ENCODE measurements at regions not wholly inside any gene's neighbourhood (a gene's known extent, or its start where the extent isn't known, plus 50 kb on each side); places are given as distances from the start of the nearest gene placed in this dataset.

DNA sequence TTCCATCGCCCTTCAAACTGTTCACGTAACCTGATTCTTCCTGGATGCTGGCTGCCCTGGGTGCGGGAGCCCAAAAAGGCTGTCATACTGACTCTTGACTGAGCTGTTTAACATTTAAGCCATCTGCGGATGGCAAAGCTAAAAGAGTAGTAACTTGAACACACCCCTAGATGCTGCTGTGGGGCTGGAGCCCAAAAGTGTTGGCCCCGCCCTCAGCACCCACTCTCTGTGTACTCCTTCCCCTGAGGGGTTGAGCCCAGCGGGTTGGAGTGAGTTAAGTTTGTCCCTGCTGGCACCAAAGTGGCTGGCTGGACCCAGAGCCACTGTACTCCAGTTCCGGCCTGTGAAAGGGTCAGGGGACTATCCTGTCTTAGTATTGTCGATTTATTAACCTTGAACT lies 640.6 kb downstream of the PTPRU start:
- TF ChIP-seq, protein P1, sequence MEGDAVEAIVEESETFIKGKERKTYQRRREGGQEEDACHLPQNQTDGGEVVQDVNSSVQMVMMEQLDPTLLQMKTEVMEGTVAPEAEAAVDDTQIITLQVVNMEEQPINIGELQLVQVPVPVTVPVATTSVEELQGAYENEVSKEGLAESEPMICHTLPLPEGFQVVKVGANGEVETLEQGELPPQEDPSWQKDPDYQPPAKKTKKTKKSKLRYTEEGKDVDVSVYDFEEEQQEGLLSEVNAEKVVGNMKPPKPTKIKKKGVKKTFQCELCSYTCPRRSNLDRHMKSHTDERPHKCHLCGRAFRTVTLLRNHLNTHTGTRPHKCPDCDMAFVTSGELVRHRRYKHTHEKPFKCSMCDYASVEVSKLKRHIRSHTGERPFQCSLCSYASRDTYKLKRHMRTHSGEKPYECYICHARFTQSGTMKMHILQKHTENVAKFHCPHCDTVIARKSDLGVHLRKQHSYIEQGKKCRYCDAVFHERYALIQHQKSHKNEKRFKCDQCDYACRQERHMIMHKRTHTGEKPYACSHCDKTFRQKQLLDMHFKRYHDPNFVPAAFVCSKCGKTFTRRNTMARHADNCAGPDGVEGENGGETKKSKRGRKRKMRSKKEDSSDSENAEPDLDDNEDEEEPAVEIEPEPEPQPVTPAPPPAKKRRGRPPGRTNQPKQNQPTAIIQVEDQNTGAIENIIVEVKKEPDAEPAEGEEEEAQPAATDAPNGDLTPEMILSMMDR (IDR thresholded peaks at IDR 0.05; ENCODE audit: low read depth, low read length, missing input control) = no peak
- TF ChIP-seq YY1 (IDR thresholded peaks at IDR 0.05) (no peak), FOXA1 (IDR thresholded peaks at IDR 0.05) (no peak), GABPA (IDR thresholded peaks at IDR 0.05 in 1 of 2, conservative IDR thresholded peaks at IDR 0.05 in 1 of 2) (no peak), JUND (IDR thresholded peaks at IDR 0.05) (no peak), TAF1 (conservative IDR thresholded peaks at IDR 0.05) (no peak), RAD21 (IDR thresholded peaks at IDR 0.05) (no peak), EGR1 (IDR thresholded peaks at IDR 0.05; ENCODE audit: low read depth in 2 of 2) (no peak)
- TF ChIP-seq, protein P2, sequence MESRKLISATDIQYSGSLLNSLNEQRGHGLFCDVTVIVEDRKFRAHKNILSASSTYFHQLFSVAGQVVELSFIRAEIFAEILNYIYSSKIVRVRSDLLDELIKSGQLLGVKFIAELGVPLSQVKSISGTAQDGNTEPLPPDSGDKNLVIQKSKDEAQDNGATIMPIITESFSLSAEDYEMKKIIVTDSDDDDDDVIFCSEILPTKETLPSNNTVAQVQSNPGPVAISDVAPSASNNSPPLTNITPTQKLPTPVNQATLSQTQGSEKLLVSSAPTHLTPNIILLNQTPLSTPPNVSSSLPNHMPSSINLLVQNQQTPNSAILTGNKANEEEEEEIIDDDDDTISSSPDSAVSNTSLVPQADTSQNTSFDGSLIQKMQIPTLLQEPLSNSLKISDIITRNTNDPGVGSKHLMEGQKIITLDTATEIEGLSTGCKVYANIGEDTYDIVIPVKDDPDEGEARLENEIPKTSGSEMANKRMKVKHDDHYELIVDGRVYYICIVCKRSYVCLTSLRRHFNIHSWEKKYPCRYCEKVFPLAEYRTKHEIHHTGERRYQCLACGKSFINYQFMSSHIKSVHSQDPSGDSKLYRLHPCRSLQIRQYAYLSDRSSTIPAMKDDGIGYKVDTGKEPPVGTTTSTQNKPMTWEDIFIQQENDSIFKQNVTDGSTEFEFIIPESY (IDR thresholded peaks at IDR 0.05) = no peak
- TF ChIP-seq, protein P3, sequence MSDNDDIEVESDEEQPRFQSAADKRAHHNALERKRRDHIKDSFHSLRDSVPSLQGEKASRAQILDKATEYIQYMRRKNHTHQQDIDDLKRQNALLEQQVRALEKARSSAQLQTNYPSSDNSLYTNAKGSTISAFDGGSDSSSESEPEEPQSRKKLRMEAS (IDR thresholded peaks at IDR 0.05) = no peak
- TF ChIP-seq, protein P4, sequence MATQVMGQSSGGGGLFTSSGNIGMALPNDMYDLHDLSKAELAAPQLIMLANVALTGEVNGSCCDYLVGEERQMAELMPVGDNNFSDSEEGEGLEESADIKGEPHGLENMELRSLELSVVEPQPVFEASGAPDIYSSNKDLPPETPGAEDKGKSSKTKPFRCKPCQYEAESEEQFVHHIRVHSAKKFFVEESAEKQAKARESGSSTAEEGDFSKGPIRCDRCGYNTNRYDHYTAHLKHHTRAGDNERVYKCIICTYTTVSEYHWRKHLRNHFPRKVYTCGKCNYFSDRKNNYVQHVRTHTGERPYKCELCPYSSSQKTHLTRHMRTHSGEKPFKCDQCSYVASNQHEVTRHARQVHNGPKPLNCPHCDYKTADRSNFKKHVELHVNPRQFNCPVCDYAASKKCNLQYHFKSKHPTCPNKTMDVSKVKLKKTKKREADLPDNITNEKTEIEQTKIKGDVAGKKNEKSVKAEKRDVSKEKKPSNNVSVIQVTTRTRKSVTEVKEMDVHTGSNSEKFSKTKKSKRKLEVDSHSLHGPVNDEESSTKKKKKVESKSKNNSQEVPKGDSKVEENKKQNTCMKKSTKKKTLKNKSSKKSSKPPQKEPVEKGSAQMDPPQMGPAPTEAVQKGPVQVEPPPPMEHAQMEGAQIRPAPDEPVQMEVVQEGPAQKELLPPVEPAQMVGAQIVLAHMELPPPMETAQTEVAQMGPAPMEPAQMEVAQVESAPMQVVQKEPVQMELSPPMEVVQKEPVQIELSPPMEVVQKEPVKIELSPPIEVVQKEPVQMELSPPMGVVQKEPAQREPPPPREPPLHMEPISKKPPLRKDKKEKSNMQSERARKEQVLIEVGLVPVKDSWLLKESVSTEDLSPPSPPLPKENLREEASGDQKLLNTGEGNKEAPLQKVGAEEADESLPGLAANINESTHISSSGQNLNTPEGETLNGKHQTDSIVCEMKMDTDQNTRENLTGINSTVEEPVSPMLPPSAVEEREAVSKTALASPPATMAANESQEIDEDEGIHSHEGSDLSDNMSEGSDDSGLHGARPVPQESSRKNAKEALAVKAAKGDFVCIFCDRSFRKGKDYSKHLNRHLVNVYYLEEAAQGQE (IDR thresholded peaks at IDR 0.05) = no peak
